CD14-positive monocyte (primary cell): ENCODE measurements at regions not wholly inside any gene's neighbourhood (a gene's known extent, or its start where the extent isn't known, plus 50 kb on each side); places are given as distances from the start of the nearest gene placed in this dataset.

ENCODE experiments used
- DNase-seq, 3 donors: peaks; one replicate each; pipeline ENCODE4 v3.0.0-alpha.2; 2011 to 2022
- H2AFZ ChIP-seq: 2 replicates; pipeline ENCODE4 v1.6.0; 2012; ENCODE audit warnings: mild to moderate bottlenecking, low read depth, low read length, inconsistent platforms; ENCODE audit not compliant: insufficient read depth, poor library complexity, severe bottlenecking
- H3K27ac ChIP-seq, 2 donors: 1 replicate in 1 of 2; 2 replicates in 1 of 2; pipeline ENCODE4 v1.5.1; 2012 to 2013; ENCODE audit warnings: low read length in 2 of 2, control low read depth in 1 of 2, inconsistent platforms in 1 of 2, low read depth in 1 of 2, mild to moderate bottlenecking in 1 of 2
- H3K27me3 ChIP-seq, 2 donors: one replicate each; pipeline versions ENCODE4 v1.6.0 to v1.6.1; 2011 to 2013; ENCODE audit warnings: low read length in 2 of 2; ENCODE audit not compliant: control insufficient read depth in 2 of 2, insufficient read depth in 2 of 2
- H3K36me3 ChIP-seq, 2 donors: replicated peaks in 1 of 2; 1 replicate in 1 of 2; 2 replicates in 1 of 2; pipeline versions ENCODE4 v1.5.1 to v1.6.1; 2012 to 2013; ENCODE audit warnings: low read length in 2 of 2, control low read depth in 1 of 2, inconsistent platforms in 1 of 2, mild to moderate bottlenecking in 1 of 2; ENCODE audit not compliant: insufficient read depth in 2 of 2, control insufficient read depth in 1 of 2
- H3K4me1 ChIP-seq, 2 donors: 1 replicate in 1 of 2; 2 replicates in 1 of 2; pipeline versions ENCODE4 v1.5.1 to v1.6.1; 2012 to 2013; ENCODE audit warnings: low read length in 2 of 2, control low read depth in 1 of 2, inconsistent platforms in 1 of 2, mild to moderate bottlenecking in 1 of 2, moderate library complexity in 1 of 2; ENCODE audit not compliant: insufficient read depth in 2 of 2, control insufficient read depth in 1 of 2
- H3K4me2 ChIP-seq: replicated peaks from 2 replicates; pipeline ENCODE3; 2012; ENCODE audit warnings: low read length, moderate library complexity, mild to moderate bottlenecking; ENCODE audit not compliant: poor library complexity, severe bottlenecking; ENCODE audit errors: extremely low read depth
- H3K4me3 ChIP-seq, 3 experiments: fragments of 200-600 bp in 1 of 3; sonication (generic) in 1 of 3; replicated peaks in 1 of 3; 1 replicate in 2 of 3; 2 replicates in 1 of 3; pipeline ENCODE4 v1.5.1; 2011 to 2013; ENCODE audit warnings: low read length in 3 of 3, mild to moderate bottlenecking in 3 of 3, control low read depth in 2 of 3, low read depth in 2 of 3, inconsistent platforms in 1 of 3, moderate library complexity in 1 of 3
- H3K79me2 ChIP-seq: 2 replicates; pipeline ENCODE4 v1.6.0; 2012; ENCODE audit warnings: mild to moderate bottlenecking, control low read depth, inconsistent platforms, low read length, moderate library complexity; ENCODE audit not compliant: insufficient read depth
- H3K9ac ChIP-seq: 2 replicates; pipeline ENCODE4 v1.6.0; 2017; ENCODE audit warnings: low read length, mild to moderate bottlenecking; ENCODE audit not compliant: insufficient read depth, poor library complexity, severe bottlenecking
- H3K9me3 ChIP-seq, 2 donors: replicated peaks in 1 of 2; 1 replicate in 1 of 2; 2 replicates in 1 of 2; pipeline versions ENCODE4 v1.5.1 to v1.6.1; 2012 to 2013; ENCODE audit warnings: low read length in 2 of 2, control low read depth in 1 of 2; ENCODE audit not compliant: control insufficient read depth in 1 of 2, insufficient read depth in 1 of 2
- H4K20me1 ChIP-seq: 2 replicates; pipeline ENCODE4 v1.6.0; 2012; ENCODE audit warnings: mild to moderate bottlenecking, low read length, control low read depth, moderate library complexity; ENCODE audit not compliant: insufficient read depth
- H3K27ac Mint-ChIP-seq, 7 donors: one replicate each; pipeline ENCODE4 v1.8.0; 2020; ENCODE audit warnings: mild to moderate bottlenecking in 7 of 7, mixed read lengths in 7 of 7, moderate library complexity in 6 of 7, inconsistent platforms in 2 of 7
- H3K27me3 Mint-ChIP-seq, 3 donors: one replicate each; pipeline ENCODE4 v1.8.0; 2021 to 2022; ENCODE audit warnings: low read depth in 3 of 3, mild to moderate bottlenecking in 3 of 3, mixed read lengths in 3 of 3, moderate library complexity in 3 of 3, inconsistent platforms in 1 of 3
- H3K36me3 Mint-ChIP-seq, 2 donors: one replicate each; pipeline ENCODE4 v1.8.0; 2020; ENCODE audit warnings: mixed read lengths in 2 of 2, inconsistent platforms in 1 of 2, mild to moderate bottlenecking in 1 of 2
- H3K4me1 Mint-ChIP-seq: one replicate; pipeline ENCODE4 v1.8.0; 2020; ENCODE audit warnings: mild to moderate bottlenecking, mixed read lengths
- H3K4me3 Mint-ChIP-seq, 2 donors: one replicate each; pipeline ENCODE4 v1.8.0; 2020; ENCODE audit warnings: mild to moderate bottlenecking in 2 of 2, mixed read lengths in 2 of 2, moderate library complexity in 1 of 2
- H3K9me3 Mint-ChIP-seq, 7 donors: one replicate each; pipeline ENCODE4 v1.8.0; 2020 to 2022; ENCODE audit warnings: mixed read lengths in 7 of 7, mild to moderate bottlenecking in 6 of 7, moderate library complexity in 6 of 7, inconsistent platforms in 2 of 7
- CTCF ChIP-seq: fragments of 200-600 bp; IDR thresholded peaks from one replicate; pipeline ENCODE4 v1.8.0; 2022; ENCODE audit warnings: antibody characterized with exemption, mild to moderate bottlenecking
- WGBS: methylation state at CpG from one replicate; pipeline ENCODE4 v1.1.5; 2013; ENCODE audit warnings: missing lambda C conversion rate; ENCODE audit not compliant: insufficient coverage; 5-methylcytosine and 5-hydroxymethylcytosine counted together
- intact Hi-C, 2 donors: fragments of 100-400 bp; cut with micrococcal nuclease; formaldehyde crosslinking; loops; one replicate each; pipeline versions ENCODE4 v1.15.0 to v1.15.1; 2023

GRCh38 chr4:28360681-28361080 is 1500.0 kb downstream of the STIM2 start:
- Histone ChIP-seq H3K4me3 (no peak overlapping the region), H3K9me3 (no peaks in the 10 kb centered on the region), H3K4me2 (no peak overlapping the region), H3K27me3 (no peaks in the 10 kb centered on the region), H3K27ac (no peak overlapping the region), H3K4me1 (no peaks in the 10 kb centered on the region), H4K20me1 (no peaks in the 10 kb centered on the region), H3K79me2 (no peaks in the 10 kb centered on the region), H2AFZ (no peak overlapping the region), H3K9ac (no peak overlapping the region), H3K36me3 (no peaks in the 10 kb centered on the region)
- no peaks in the 10 kb centered on the region for H3K27me3 Mint-ChIP-seq
- WGBS = no CpG with 5 or more reads among the region's 2 CpGs
- H3K27ac Mint-ChIP-seq = no peak overlapping the region
- no peaks in the 10 kb centered on the region for H3K4me1 Mint-ChIP-seq
- H3K36me3 Mint-ChIP-seq = no peaks in the 10 kb centered on the region
- intact Hi-C loops = no loop called here
- DNase-seq = no peak
- H3K4me3 Mint-ChIP-seq = no peak overlapping the region
- peaks cover 0 to 2% (median 0%) of the 10 kb centered on the region in 7 donors for H3K9me3 Mint-ChIP-seq
- TF ChIP-seq CTCF = no peak

DNA sequence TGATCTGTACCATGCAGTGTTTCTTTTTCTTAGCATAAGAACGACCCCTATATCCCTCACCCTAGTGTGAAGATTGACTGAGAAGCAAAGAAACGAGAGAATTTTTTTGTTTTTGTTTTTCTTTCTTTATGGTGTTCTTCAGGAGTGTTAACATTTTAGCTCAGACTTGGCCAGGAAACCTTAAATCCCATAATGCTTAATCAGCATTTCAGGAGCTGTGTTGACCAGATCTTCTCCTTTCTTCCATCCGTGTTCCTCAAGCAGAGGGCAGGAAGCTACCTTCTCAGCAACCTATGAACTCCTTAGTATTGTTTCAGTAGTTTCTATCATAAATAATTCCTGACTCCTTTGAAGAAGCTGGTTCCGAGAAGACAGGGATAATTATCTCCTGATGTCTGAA is 1501.5 kb downstream of the STIM2 start:
- no CpG with 5 or more reads among the region's 4 CpGs for WGBS

More for the DNA sequence above, 1501.5 kb downstream of the STIM2 start:
- Histone ChIP-seq H3K27ac (no peak overlapping the region), H3K4me3 (no peak overlapping the region), H3K27me3 (no peaks in the 10 kb centered on the region), H3K9ac (no peak overlapping the region), H3K4me1 (no peaks in the 10 kb centered on the region), H3K79me2 (no peaks in the 10 kb centered on the region), H3K9me3 (no peaks in the 10 kb centered on the region), H2AFZ (no peak overlapping the region), H3K4me2 (no peak overlapping the region), H3K36me3 (no peaks in the 10 kb centered on the region), H4K20me1 (no peaks in the 10 kb centered on the region)
- no peaks in the 10 kb centered on the region for H3K4me1 Mint-ChIP-seq
- TF ChIP-seq CTCF = no peak
- peaks cover 0 to 2% (median 0%) of the 10 kb centered on the region in 7 donors for H3K9me3 Mint-ChIP-seq
- intact Hi-C loops = no loop called here
- no peak for DNase-seq
- H3K27ac Mint-ChIP-seq = no peak overlapping the region
- no peaks in the 10 kb centered on the region for H3K36me3 Mint-ChIP-seq
- no peak overlapping the region for H3K4me3 Mint-ChIP-seq
- no peaks in the 10 kb centered on the region for H3K27me3 Mint-ChIP-seq
